Left renal pelvis (tissue), 4 donors: ENCODE measurements at regions not wholly inside any gene's neighbourhood (a gene's known extent, or its start where the extent isn't known, plus 50 kb on each side); places are given as distances from the start of the nearest gene placed in this dataset.
"Not testable (repeated sequence)": the region's sequence is repeated elsewhere in the genome, so short reads cannot be mapped to it uniquely, and the experiment has no call there.

ENCODE experiments used
- DNase-seq, 4 donors: peaks; one replicate each; pipeline ENCODE4 v3.0.0-alpha.2; 2013; ENCODE audit warnings: low read depth in 4 of 4, low spot score in 3 of 4

GRCh38 chr5:10921160-10921559 lies 160.1 kb upstream of the DAP start:
- DNase-seq, result no peak

- no peak for DNase-seq
Observed at GRCh38 chr5:10920400-10920799, 159.4 kb upstream of the DAP start.

- no peak for DNase-seq
Observed at GRCh38 chr5:10914741-10915480, 153.9 kb upstream of the DAP start.

GRCh38 chr5:10913841-10914240 lies 152.8 kb upstream of the DAP start:
- DNase-seq, result no peak

GRCh38 chr5:10913181-10913810 lies 152.3 kb upstream of the DAP start:
- no peak for DNase-seq

GRCh38 chr5:10912435-10912834 lies 151.4 kb upstream of the DAP start:
- DNase-seq, result no peak

- DNase-seq, result no peak
Observed at GRCh38 chr5:10910261-10910660, 149.2 kb upstream of the DAP start.

GRCh38 chr5:10904862-10905432 lies 143.9 kb upstream of the DAP start:
- DNase-seq, result no peak

- no peak for DNase-seq
Observed at GRCh38 chr5:10903786-10904560, 142.9 kb upstream of the DAP start.

- no peak for DNase-seq
Observed at GRCh38 chr5:10902145-10902544, 141.1 kb upstream of the DAP start.

- DNase-seq, result no peak
Observed at GRCh38 chr5:10898514-10898913, 137.5 kb upstream of the DAP start.

DNA sequence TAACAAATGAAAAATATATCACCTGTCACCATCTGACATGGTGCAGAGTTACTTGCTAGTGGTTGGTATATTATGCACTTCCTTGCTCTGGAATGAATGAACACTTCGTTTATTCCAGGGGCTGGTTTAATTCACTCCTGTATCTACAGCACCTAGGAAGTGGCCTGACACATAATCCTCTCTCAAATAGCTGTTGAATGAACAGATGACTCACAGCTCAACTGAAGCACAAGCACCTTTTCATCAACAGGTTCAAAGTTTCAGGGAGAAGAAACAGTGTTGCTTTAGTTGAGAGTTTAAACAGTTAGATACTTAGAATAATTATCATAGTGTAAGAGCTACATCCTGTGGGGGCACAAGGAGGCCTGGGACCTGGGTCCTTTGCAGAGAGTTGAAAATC lies 135.0 kb upstream of the DAP start:
- DNase-seq, result no peak

- no peak for DNase-seq
Observed at GRCh38 chr5:10894445-10895054, 133.5 kb upstream of the DAP start.

- no peak for DNase-seq
Observed at GRCh38 chr5:10892911-10893215, 131.8 kb upstream of the DAP start.

GRCh38 chr5:10892147-10892910 lies 131.3 kb upstream of the DAP start:
- DNase-seq, result no peak

GRCh38 chr5:10891193-10891592 lies 130.2 kb upstream of the DAP start:
- no peak for DNase-seq

- DNase-seq, result no peak
Observed at GRCh38 chr5:10886497-10886896, 125.5 kb upstream of the DAP start.

DNA sequence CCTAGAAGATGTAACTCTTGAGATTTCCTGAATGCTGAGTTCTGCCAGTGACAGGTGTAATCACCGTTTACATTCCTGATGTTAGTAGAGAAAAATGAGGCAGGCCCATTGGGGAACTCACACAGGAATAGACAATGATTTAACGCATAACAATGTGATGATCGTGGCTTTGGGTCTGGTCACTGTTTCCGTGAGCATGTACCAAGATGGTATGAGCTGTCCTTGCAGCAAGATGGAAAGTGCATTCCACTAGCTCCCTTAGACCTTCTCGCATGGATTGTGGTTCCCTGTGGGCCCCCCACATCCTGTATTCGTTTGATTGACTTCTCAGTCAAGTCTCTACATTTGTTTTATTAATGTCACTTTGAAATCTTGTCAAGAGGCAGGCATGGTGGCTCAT lies 124.0 kb upstream of the DAP start:
- DNase-seq, result no peak

- DNase-seq, result not testable (repeated sequence)
Observed at GRCh38 chr5:10883945-10884344, 122.9 kb upstream of the DAP start.

GRCh38 chr5:10880934-10881333 lies 119.9 kb upstream of the DAP start:
- no peak for DNase-seq
